GM21367 (cell line): ENCODE measurements at regions not wholly inside any gene's neighbourhood (a gene's known extent, or its start where the extent isn't known, plus 50 kb on each side); places are given as distances from the start of the nearest gene placed in this dataset.
"Not testable (repeated sequence)": the region's sequence is repeated elsewhere in the genome, so short reads cannot be mapped to it uniquely, and the experiment has no call there.

ENCODE experiments used
- ATAC-seq: cut with Tn5 transposase; IDR thresholded peaks from one replicate; pipeline ENCODE4 v1.9.1; 2021; ENCODE audit not compliant: unreplicated experiment

GRCh38 chr10:85430991-85431390 is 935.6 kb downstream of the GRID1 start:
- no peak for ATAC-seq

- no peak for ATAC-seq
Measured at GRCh38 chr10:85433248-85433647, 933.3 kb downstream of the GRID1 start.

DNA sequence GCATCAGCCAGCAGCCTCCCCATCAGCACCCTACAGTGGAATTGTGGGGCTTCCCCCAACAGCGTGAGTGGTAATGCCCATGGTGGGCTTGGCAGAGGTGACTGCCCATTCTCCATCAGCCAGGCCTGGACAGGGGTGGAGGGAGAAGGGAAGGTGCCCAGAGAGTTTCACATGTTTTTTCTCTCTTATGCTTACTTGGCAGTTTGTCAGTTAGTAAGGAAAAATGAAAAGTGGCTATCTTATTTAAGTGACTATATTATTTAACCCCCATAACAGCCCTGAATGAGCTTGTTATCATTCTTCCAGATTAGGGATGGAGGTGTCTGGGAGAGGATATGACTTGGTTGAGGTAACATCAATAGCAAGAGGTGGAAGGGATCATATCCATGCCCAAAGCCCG is 921.7 kb downstream of the GRID1 start:
- ATAC-seq = no peak

DNA sequence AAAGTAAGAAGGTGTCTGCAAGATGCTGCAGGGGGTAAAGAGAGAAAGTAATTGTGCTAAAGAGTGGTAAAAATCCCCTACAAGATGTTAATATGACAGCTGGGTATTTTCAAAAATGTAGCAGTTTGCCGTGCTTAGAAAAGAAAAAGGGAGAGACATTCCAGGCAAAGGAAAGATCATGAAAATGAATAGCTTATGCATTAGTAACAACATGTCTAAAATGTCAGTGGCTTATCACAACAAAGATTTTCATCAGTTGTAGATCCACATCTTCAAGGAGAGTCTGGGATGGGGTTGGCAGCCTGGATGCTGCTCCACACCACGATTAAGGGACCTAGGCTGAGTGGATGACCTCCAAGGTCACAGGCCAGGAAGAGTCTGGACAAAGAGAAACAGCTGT is 920.9 kb downstream of the GRID1 start:
- no peak for ATAC-seq

GRCh38 chr10:85446827-85447226 is 919.8 kb downstream of the GRID1 start:
- no peak for ATAC-seq

DNA sequence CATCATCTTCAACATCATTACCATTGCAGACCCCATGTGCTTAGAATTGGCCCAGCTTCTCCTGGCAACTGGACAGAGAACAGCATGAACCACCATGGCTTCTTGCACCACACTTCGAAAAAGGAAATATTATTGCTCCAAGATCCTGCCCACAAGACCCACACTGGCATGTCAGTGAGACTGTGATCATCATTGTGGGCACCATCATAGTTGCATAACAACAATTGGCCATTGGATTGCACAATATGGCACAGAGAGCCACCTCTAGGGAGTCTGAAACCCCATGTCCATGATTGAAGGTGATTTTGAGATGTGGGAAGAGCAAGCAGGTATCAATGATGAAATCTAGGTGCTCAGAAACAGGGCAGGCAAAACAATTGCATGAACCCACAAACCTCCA is 918.9 kb downstream of the GRID1 start:
- no peak for ATAC-seq

DNA sequence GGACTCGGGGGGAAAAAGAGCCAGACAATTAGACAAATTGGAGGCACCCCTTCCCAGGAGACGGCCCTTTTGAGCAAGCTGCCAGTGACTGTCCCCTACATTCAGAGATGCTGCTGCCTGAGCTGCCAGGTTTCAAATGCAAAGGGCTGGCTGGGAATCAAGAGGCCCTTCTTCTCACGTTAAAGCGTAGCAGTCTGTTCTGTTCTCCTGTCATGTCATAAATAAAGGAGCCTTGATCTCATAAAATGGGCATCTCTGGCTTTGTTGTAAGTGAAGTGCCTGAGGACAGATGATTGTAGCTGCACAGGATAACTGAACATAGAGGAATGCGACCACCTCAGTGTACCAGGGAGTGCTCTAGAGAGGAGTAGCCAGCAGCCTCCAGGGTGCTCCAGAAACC is 917.9 kb downstream of the GRID1 start:
- no peak for ATAC-seq

GRCh38 chr10:85454386-85454785 is 912.2 kb downstream of the GRID1 start:
- ATAC-seq = no peak

GRCh38 chr10:85457191-85457590 is 909.4 kb downstream of the GRID1 start:
- ATAC-seq = no peak

DNA sequence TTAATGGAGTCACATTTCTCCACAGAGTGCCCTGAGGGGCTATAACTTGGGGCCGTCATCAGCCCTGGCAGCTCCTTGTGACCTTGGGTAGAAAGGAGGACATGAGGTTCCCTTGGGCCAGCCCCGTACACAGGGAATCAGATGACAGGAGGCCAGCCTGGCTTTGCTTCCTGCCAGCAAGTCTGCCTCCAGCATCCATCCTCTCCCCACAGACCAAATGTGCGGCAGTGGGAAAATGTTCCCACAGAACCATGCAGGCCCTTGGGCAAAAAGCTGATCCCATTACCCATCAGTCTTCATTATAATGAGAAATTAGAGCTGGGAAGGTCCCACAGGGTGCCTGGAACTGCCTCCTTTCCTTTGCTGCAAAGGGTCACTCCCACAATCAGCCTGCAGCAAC is 908.3 kb downstream of the GRID1 start:
- no peak for ATAC-seq

- no peak for ATAC-seq
Measured at GRCh38 chr10:85459906-85460305, 906.7 kb downstream of the GRID1 start.

DNA sequence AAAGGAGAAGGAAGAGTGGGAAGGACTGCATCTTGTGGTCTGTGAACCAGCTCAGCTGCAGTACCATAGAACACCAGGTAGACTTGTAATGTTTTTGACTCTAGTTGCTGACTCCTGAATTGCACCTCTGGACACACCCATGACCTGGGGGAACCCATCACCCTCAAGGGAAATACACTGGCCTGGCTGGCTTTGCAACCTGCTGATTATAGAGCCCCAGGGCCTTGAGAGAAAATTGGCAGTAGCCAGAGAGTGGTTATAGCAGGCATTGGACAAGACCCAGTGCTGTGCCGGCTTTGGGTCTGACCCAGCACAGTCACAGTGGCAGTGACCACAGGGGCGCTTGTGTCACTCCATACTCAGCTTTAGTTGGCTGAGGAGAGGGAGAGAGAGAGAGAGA is 902.3 kb downstream of the GRID1 start:
- no peak for ATAC-seq

DNA sequence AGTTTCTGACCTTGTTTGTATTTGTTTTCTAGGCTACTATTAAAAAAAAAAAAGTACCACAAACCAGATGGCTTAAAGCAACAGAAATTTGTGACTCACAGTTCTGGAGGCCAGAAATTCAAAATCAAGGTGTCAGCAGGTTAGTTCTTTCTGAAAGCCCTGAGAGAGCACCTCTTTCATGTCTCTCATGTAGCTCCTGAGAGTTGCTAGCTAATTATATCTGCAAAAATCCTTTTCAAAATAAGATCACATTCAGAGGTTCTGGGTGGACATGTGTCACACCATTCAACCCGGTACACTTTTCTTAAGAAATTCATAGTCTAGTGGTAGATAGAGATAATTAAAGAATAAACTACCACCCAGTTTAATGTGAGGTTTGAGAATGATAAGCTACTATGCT is 888.6 kb downstream of the GRID1 start:
- no peak for ATAC-seq

- no peak for ATAC-seq
Measured at GRCh38 chr10:85490431-85490830, 876.2 kb downstream of the GRID1 start.

DNA sequence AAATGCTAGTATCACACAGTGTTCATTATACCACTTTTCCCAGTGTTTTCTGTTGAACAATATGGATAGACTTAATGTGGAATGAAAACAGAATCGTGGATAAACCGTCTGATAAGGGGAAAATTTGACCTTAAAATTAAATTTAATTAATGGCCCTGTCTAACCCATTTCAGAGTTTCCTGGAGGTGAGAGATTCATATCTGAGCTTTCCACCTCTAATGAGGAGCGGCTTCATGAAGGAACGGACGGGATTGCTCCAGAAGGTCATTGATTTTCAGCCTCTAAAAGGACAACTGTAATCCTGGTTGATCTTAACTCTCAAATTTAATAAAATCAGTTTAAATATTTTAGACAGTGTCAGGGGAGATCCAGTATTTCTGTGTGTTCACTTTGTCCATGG is 874.9 kb downstream of the GRID1 start:
- no peak for ATAC-seq

GRCh38 chr10:85492684-85493083 is 873.9 kb downstream of the GRID1 start:
- ATAC-seq = no peak

DNA sequence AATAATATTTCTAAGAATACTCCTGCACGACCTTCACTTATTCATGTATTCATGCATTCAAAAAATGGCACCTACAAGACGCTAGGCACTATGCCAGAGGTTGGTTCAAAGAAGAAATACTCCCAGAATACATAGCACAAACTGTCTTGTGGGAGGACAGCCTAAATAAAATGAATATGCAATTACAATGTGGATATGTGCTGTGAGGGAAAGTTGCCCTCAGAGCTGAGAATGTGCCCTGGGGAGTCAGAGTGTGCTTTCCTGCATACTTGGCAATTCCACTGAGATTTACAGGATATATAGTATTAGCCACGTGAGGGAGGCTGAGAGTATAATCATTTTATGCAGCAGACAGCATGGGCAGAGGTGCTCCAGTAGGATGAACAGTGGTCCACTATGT is 872.9 kb downstream of the GRID1 start:
- ATAC-seq = no peak

- not testable (repeated sequence) for ATAC-seq
Measured at GRCh38 chr10:85504641-85505040, 862.0 kb downstream of the GRID1 start.

GRCh38 chr10:85508159-85508558 is 858.4 kb downstream of the GRID1 start:
- ATAC-seq = no peak

- ATAC-seq = no peak
Measured at GRCh38 chr10:85510682-85511081, 855.9 kb downstream of the GRID1 start.

DNA sequence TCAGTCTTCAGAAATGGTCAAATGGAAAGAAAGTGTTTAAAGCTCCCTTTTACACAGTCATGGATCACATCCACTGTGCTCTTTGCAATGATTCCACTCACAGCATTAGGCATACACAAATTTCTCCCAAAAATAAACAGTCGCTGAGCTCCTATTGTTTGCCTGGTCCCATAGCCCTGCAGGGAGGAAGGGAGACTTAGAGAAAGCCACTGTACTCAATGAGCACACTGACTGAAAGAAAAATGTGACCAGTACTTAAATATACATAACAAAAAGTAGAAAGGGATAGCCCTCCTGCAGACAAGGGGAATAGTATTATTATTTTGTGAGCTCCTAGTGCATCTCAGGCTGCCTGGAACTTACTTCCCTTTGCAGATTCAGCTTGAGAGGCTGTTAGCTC is 853.2 kb downstream of the GRID1 start:
- no peak for ATAC-seq

DNA sequence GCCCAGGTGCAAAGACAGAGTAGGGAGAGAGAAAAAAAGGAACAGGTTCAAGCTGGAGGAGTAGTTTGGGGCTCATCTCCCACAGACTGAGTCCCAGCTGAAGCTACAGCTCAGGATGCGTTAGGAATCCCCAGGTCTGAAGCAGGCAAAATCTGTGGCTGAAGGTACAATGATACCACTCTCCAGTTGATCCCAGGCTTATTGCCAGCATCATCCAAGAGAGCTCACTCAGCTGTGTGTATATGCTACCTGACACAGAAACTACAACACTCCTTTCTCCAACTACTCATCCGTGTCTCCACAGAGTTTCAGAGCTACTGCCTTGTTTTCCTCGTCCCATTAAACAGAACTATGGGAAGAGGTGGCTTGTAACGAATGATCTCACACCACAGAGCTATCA is 851.3 kb downstream of the GRID1 start:
- ATAC-seq = no peak

- no peak for ATAC-seq
Measured at GRCh38 chr10:85524001-85524666, 842.5 kb downstream of the GRID1 start.
